A549 (cell line): ENCODE measurements at regions not wholly inside any gene's neighbourhood (a gene's known extent, or its start where the extent isn't known, plus 50 kb on each side); places are given as distances from the start of the nearest gene placed in this dataset.

Source experiments
- ATAC-seq, 2 experiments: fragments of 200-7000 bp in 1 of 2; fragments of >200 bp in 1 of 2; cut with Nextera tagmentation in 1 of 2; cut with Tn5 transposase in 1 of 2; 3 replicates each; pipeline versions ENCODE4 v1.8.0 to v1.9.1; 2018 to 2020; ENCODE audit warnings: mild to moderate bottlenecking in 1 of 2, moderate library complexity in 1 of 2
- CTCF ChIA-PET: fragments of 300-600 bp; sonication (Branson Sonifier 250); formaldehyde crosslinking; extraction: SDS; loops from one replicate; lab custom pipeline; 2021; ENCODE audit warnings: antibody characterized with exemption, inconsistent platforms; lab: Yijun Ruan, JAX
- POLR2A ChIA-PET: fragments of 350-600 bp; formaldehyde crosslinking; extraction: SDS; loops from one replicate; lab custom pipeline; 2021; ENCODE audit warnings: antibody characterized with exemption, inconsistent platforms; lab: Yijun Ruan, JAX
- DNase-seq, 2 experiments: peaks; one replicate each; pipeline versions ENCODE4 v3.0.0 to v3.0.0-alpha.2; 2011 to 2016; ENCODE audit warnings: low read depth in 1 of 2, low spot score in 1 of 2
- FAIRE-seq: peaks from 2 replicates; lab custom pipeline; 2011; peaks lifted over from hg19 to GRCh38; lab: Jason Lieb, UNC
- H3K27ac ChIP-seq, 2 experiments: fragments of >200 bp; sonication (Bioruptor Twin); formaldehyde crosslinking; 3 replicates each; pipeline ENCODE4 v1.5.1; 2016 to 2017
- H3K4me1 ChIP-seq: fragments of >200 bp; sonication (Bioruptor Twin); formaldehyde crosslinking; 3 replicates; pipeline ENCODE4 v1.6.1; 2016
- H3K4me2 ChIP-seq: fragments of >200 bp; sonication (Bioruptor Twin); formaldehyde crosslinking; 3 replicates; pipeline ENCODE4 v1.6.1; 2016
- H3K4me3 ChIP-seq: fragments of >200 bp; sonication (Bioruptor Twin); formaldehyde crosslinking; 3 replicates; pipeline ENCODE4 v1.5.1; 2016
- H3K9me3 ChIP-seq: fragments of >200 bp; sonication (Bioruptor Twin); formaldehyde crosslinking; 3 replicates; pipeline ENCODE4 v1.6.1; 2016
- CTCF ChIP-seq: fragments of >200 bp; sonication (Bioruptor Twin); formaldehyde crosslinking; IDR thresholded peaks from 3 replicates; pipeline ENCODE4 v1.5.1; 2016
- E2F6 ChIP-seq: IDR thresholded peaks from 2 replicates; pipeline ENCODE4 v1.6.1; 2012; ENCODE audit warnings: low read depth, borderline replicate concordance
- ESRRA ChIP-seq: fragments of 150-350 bp; IDR thresholded peaks from 2 replicates; pipeline ENCODE4 v1.6.1; 2014; ENCODE audit warnings: mild to moderate bottlenecking, low read length, borderline replicate concordance
- FOSB ChIP-seq: fragments of 250-450 bp; sonication (Bioruptor Pico); IDR thresholded peaks from 2 replicates; pipeline ENCODE4 v1.5.0; 2020; ENCODE audit warnings: mild to moderate bottlenecking, moderate library complexity
- FOSL2 ChIP-seq, 2 experiments: fragments of 450-650 bp in 1 of 2; fragments of >200 bp in 1 of 2; sonication (Bioruptor Twin) in 1 of 2; formaldehyde crosslinking; IDR thresholded peaks; 2 replicates each; pipeline versions ENCODE4 v1.5.0 to v1.6.1; 2016 to 2020; ENCODE audit warnings: mild to moderate bottlenecking in 1 of 2, moderate library complexity in 1 of 2
- GATA3 ChIP-seq: IDR thresholded peaks from 2 replicates; pipeline ENCODE4 v1.6.1; 2012; ENCODE audit warnings: borderline replicate concordance
- HEYL ChIP-seq: fragments of 250-450 bp; sonication (Bioruptor Pico); IDR thresholded peaks from 2 replicates; pipeline ENCODE4 v1.8.0; 2021; ENCODE audit warnings: mild to moderate bottlenecking, moderate library complexity
- JUNB ChIP-seq: fragments of >200 bp; sonication (Bioruptor Twin); formaldehyde crosslinking; IDR thresholded peaks from 2 replicates; pipeline ENCODE4 v1.6.1; 2016
- MAFK ChIP-seq: fragments of 450-650 bp; IDR thresholded peaks from 2 replicates; pipeline ENCODE4 v1.6.1; 2014; ENCODE audit not compliant: partially characterized antibody
- MAX ChIP-seq: IDR thresholded peaks from 2 replicates; pipeline ENCODE4 v1.6.1; 2012
- MAZ ChIP-seq: fragments of 150-350 bp; IDR thresholded peaks from 2 replicates; pipeline ENCODE4 v1.6.1; 2014; ENCODE audit warnings: antibody characterized with exemption, low read depth, low read length, borderline replicate concordance
- MYC ChIP-seq: IDR thresholded peaks from 2 replicates; pipeline ENCODE4 v1.6.1; 2012; ENCODE audit warnings: mild to moderate bottlenecking, inconsistent platforms, low read length, improper control_type of control experiment, borderline replicate concordance
- NFE2L2 ChIP-seq: fragments of 150-350 bp; conservative IDR thresholded peaks from 2 replicates; pipeline ENCODE4 v1.6.1; 2014; ENCODE audit warnings: low read length
- PBX3 ChIP-seq: IDR thresholded peaks from 2 replicates; pipeline ENCODE4 v1.6.1; 2012
- POLR2A ChIP-seq: IDR thresholded peaks from 2 replicates; pipeline ENCODE4 v1.6.1; 2012; ENCODE audit warnings: mild to moderate bottlenecking, low read length
- REST ChIP-seq: fragments of 200-600 bp; sonication (generic); IDR thresholded peaks from 2 replicates; pipeline ENCODE4 v1.6.1; 2016; ENCODE audit warnings: antibody characterized with exemption, mild to moderate bottlenecking, moderate library complexity
- RFX5 ChIP-seq: fragments of 450-650 bp; IDR thresholded peaks from 2 replicates; pipeline ENCODE4 v1.7.1; 2014; ENCODE audit warnings: antibody characterized with exemption, mild to moderate bottlenecking, moderate library complexity
- SMC3 ChIP-seq: fragments of >200 bp; sonication (Bioruptor Twin); formaldehyde crosslinking; IDR thresholded peaks from 3 replicates; pipeline ENCODE4 v1.6.1; 2018; ENCODE audit warnings: inconsistent platforms
- USF2 ChIP-seq: fragments of 450-650 bp; IDR thresholded peaks from 2 replicates; pipeline ENCODE4 v1.6.1; 2014; ENCODE audit warnings: antibody characterized with exemption
- ZC3H11A ChIP-seq: fragments of 450-650 bp; IDR thresholded peaks from 2 replicates; pipeline ENCODE4 v1.6.1; 2014; ENCODE audit warnings: antibody characterized with exemption, mild to moderate bottlenecking
- ZFP36 ChIP-seq: fragments of 450-650 bp; IDR thresholded peaks from 2 replicates; pipeline ENCODE4 v1.6.1; 2014; ENCODE audit warnings: borderline replicate concordance; ENCODE audit not compliant: partially characterized antibody
- WGBS: methylation state at CpG from one replicate; pipeline ENCODE4 v1.1.6; 2017; ENCODE audit errors: missing lambda C conversion rate; 5-methylcytosine and 5-hydroxymethylcytosine counted together

- Histone ChIP-seq H3K9me3 (no peaks in the 10 kb centered on the region), H3K4me1 (no peaks in the 10 kb centered on the region), H3K4me3 (no peak overlapping the region), H3K4me2 (no peak overlapping the region), H3K27ac (no peak overlapping the region)
- ChIA-PET CTCF (no interaction called here), POLR2A (no interaction called here)
- FAIRE-seq (no peak), DNase-seq (no peak), ATAC-seq (no peak)
- TF ChIP-seq ZFP36 = no peak
- no peak for TF ChIP-seq CTCF
- no peak for TF ChIP-seq FOSL2 (IDR thresholded peaks at IDR 0.05)
- no peak for TF ChIP-seq FOSL2 (CRISPR knock-in tag; IDR thresholded peaks at IDR 0.05)
- TF ChIP-seq HEYL = no peak
- TF ChIP-seq MAZ = no peak
- 0% methylated on average over 1 of the region's 1 CpG for WGBS
Observed at GRCh38 chr12:118751355-118751754, 230.0 kb upstream of the SRRM4 start.

- Histone ChIP-seq H3K9me3 (no peaks in the 10 kb centered on the region), H3K4me2 (no peak overlapping the region), H3K4me3 (no peak overlapping the region), H3K4me1 (no peaks in the 10 kb centered on the region), H3K27ac (no peak overlapping the region)
- DNase-seq (no peak), ATAC-seq (no peak), FAIRE-seq (no peak)
- ChIA-PET POLR2A (no interaction called here), CTCF (no interaction called here)
- WGBS = 0% methylated on average over 1 of the region's 1 CpG
- TF ChIP-seq RFX5 (no peak), MYC (no peak), HEYL (no peak), FOSL2 (IDR thresholded peaks at IDR 0.05) (no peak), FOSL2 (CRISPR knock-in tag; IDR thresholded peaks at IDR 0.05) (no peak), USF2 (no peak), POLR2A (no peak), ZC3H11A (no peak), FOSB (CRISPR knock-in tag) (no peak), PBX3 (no peak)
Observed at GRCh38 chr12:118760623-118761022, 220.7 kb upstream of the SRRM4 start.

GRCh38 chr12:118763234-118763633 is 218.1 kb upstream of the SRRM4 start:
- no peak for FAIRE-seq
- no peaks in the 10 kb centered on the region for H3K4me1 ChIP-seq
- CTCF ChIA-PET = no interaction called here
- TF ChIP-seq GATA3 = no peak
- no peak for TF ChIP-seq REST
- TF ChIP-seq JUNB = no peak
- TF ChIP-seq SMC3 = no peak
- no peak for TF ChIP-seq MAFK
- no peak for TF ChIP-seq MAX
- no peak for TF ChIP-seq NFE2L2
- no peak for TF ChIP-seq ESRRA
- TF ChIP-seq E2F6 = no peak
- ATAC-seq = no peak
- POLR2A ChIA-PET = no interaction called here
- H3K4me3 ChIP-seq = no peak overlapping the region
- 32% methylated on average over 1 of the region's 1 CpG for WGBS
- DNase-seq = no peak
- no peaks in the 10 kb centered on the region for H3K9me3 ChIP-seq
- no peak overlapping the region for H3K4me2 ChIP-seq
- H3K27ac ChIP-seq = no peak overlapping the region
